Nephron progenitor cell (in vitro differentiated cells): ENCODE measurements at regions not wholly inside any gene's neighbourhood (a gene's known extent, or its start where the extent isn't known, plus 50 kb on each side); places are given as distances from the start of the nearest gene placed in this dataset.

Source experiments
- DNase-seq: peaks from one replicate; pipeline ENCODE4 v3.0.0; 2021
- H3K27ac Mint-ChIP-seq: 2 replicates; pipeline ENCODE4 v1.8.0; 2021; ENCODE audit warnings: mild to moderate bottlenecking, moderate library complexity, mixed read lengths
- H3K27me3 Mint-ChIP-seq: 2 replicates; pipeline ENCODE4 v1.8.0; 2021; ENCODE audit warnings: mild to moderate bottlenecking, low read depth, mixed read lengths; ENCODE audit not compliant: poor library complexity
- H3K36me3 Mint-ChIP-seq: 2 replicates; pipeline ENCODE4 v1.8.0; 2021; ENCODE audit warnings: low read depth, mixed read lengths
- H3K4me1 Mint-ChIP-seq: 2 replicates; pipeline ENCODE4 v1.8.0; 2021; ENCODE audit warnings: mixed read lengths
- H3K4me3 Mint-ChIP-seq: 2 replicates; pipeline ENCODE4 v1.8.0; 2021; ENCODE audit warnings: mild to moderate bottlenecking, moderate library complexity, mixed read lengths
- H3K9me3 Mint-ChIP-seq: 2 replicates; pipeline ENCODE4 v1.8.0; 2021; ENCODE audit warnings: mild to moderate bottlenecking, moderate library complexity, mixed read lengths
- TF ChIP-seq, protein P1 (sequence below): fragments of 200-600 bp; sonication (generic); IDR thresholded peaks from 2 replicates; pipeline ENCODE4 v1.5.0; 2021; ENCODE audit warnings: antibody characterized with exemption

DNA sequence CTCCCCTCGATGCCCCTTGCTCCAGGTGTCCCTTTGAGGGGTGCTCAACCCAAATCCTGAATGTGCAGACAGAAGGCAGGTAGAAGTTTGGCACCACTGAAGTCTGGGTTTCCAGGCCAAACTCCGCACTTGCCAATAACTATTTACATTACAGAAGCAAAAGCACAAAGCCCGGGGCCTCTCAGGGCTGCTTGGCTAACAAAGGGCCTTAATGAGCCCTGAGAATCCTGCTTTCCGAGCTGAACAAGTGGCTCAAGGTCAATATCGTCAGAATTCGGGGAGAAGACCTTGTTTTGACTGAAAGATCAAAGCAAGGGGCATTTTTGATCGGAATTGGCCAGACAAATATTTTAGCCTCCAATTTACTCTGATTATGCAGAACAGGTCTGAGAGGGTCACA, 189.9 kb downstream of the HERPUD2 start:
- no peaks in the 10 kb centered on the region for H3K9me3 Mint-ChIP-seq
- peaks cover 16% of the 10 kb centered on the region for H3K27me3 Mint-ChIP-seq
- no peak for DNase-seq
- no peak overlapping the region for H3K27ac Mint-ChIP-seq
- no peaks in the 10 kb centered on the region for H3K36me3 Mint-ChIP-seq
- H3K4me3 Mint-ChIP-seq = no peak overlapping the region
- TF ChIP-seq, protein P1, sequence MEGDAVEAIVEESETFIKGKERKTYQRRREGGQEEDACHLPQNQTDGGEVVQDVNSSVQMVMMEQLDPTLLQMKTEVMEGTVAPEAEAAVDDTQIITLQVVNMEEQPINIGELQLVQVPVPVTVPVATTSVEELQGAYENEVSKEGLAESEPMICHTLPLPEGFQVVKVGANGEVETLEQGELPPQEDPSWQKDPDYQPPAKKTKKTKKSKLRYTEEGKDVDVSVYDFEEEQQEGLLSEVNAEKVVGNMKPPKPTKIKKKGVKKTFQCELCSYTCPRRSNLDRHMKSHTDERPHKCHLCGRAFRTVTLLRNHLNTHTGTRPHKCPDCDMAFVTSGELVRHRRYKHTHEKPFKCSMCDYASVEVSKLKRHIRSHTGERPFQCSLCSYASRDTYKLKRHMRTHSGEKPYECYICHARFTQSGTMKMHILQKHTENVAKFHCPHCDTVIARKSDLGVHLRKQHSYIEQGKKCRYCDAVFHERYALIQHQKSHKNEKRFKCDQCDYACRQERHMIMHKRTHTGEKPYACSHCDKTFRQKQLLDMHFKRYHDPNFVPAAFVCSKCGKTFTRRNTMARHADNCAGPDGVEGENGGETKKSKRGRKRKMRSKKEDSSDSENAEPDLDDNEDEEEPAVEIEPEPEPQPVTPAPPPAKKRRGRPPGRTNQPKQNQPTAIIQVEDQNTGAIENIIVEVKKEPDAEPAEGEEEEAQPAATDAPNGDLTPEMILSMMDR = no peak
- no peaks in the 10 kb centered on the region for H3K4me1 Mint-ChIP-seq

GRCh38 chr7:35504365-35504764, 190.6 kb downstream of the HERPUD2 start:
- Mint-ChIP-seq H3K27ac (no peak overlapping the region), H3K27me3 (peaks cover 13% of the 10 kb centered on the region), H3K9me3 (no peaks in the 10 kb centered on the region), H3K4me3 (no peak overlapping the region), H3K4me1 (no peaks in the 10 kb centered on the region), H3K36me3 (no peaks in the 10 kb centered on the region)
- DNase-seq = no peak
- TF ChIP-seq, protein P1 = no peak

GRCh38 chr7:35501681-35502080, 193.3 kb downstream of the HERPUD2 start:
- peaks cover 9% of the 10 kb centered on the region for H3K4me1 Mint-ChIP-seq
- peaks cover 2% of the 10 kb centered on the region for H3K9me3 Mint-ChIP-seq
- H3K4me3 Mint-ChIP-seq = no peak overlapping the region
- H3K27me3 Mint-ChIP-seq = peaks cover 5% of the 10 kb centered on the region
- DNase-seq = no peak
- H3K36me3 Mint-ChIP-seq = no peaks in the 10 kb centered on the region
- no peak overlapping the region for H3K27ac Mint-ChIP-seq
- TF ChIP-seq, protein P1 = no peak

GRCh38 chr7:35499226-35499625, 195.7 kb downstream of the HERPUD2 start:
- Mint-ChIP-seq H3K9me3 (peaks cover 3% of the 10 kb centered on the region), H3K27ac (no peak overlapping the region), H3K4me3 (no peak overlapping the region), H3K36me3 (no peaks in the 10 kb centered on the region), H3K27me3 (no peaks in the 10 kb centered on the region), H3K4me1 (peaks cover 17% of the 10 kb centered on the region)
- TF ChIP-seq, protein P1 = no peak
- no peak for DNase-seq

GRCh38 chr7:35498416-35498815, 196.5 kb downstream of the HERPUD2 start:
- H3K36me3 Mint-ChIP-seq = no peaks in the 10 kb centered on the region

DNA sequence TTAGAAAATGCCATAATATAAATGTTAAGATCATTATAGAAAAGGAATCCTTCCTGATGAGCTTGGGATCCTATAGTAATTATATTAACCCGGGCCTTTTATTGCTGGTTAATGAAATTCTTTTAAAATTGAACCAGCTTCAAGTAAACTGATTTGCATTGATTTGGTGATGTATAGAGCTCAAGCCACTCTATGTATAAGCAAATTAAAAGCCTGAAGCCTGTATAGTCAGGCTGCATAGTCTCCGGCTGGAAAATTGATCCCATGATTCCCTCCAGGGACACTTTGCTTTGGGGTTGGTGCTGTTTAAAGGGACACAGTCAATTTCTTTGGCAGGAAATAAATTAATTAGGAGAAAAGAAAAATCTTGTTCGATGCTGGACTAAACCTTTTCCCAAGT, 199.1 kb downstream of the HERPUD2 start:
- TF ChIP-seq, protein P1 = no peak
- Mint-ChIP-seq H3K36me3 (no peaks in the 10 kb centered on the region), H3K9me3 (peaks cover 3% of the 10 kb centered on the region), H3K27ac (no peak overlapping the region), H3K27me3 (no peaks in the 10 kb centered on the region), H3K4me3 (no peak overlapping the region), H3K4me1 (peaks cover 33% of the 10 kb centered on the region)
- no peak for DNase-seq

More at GRCh38 chr7:35498416-35498815, 196.5 kb downstream of the HERPUD2 start:
- H3K27ac Mint-ChIP-seq = no peak overlapping the region
- TF ChIP-seq, protein P1 = no peak
- DNase-seq = no peak
- no peaks in the 10 kb centered on the region for H3K27me3 Mint-ChIP-seq
- H3K4me1 Mint-ChIP-seq = peaks cover 22% of the 10 kb centered on the region
- H3K9me3 Mint-ChIP-seq = peaks cover 3% of the 10 kb centered on the region
- no peak overlapping the region for H3K4me3 Mint-ChIP-seq
